ENCODE measurements at regions not wholly inside any gene's neighbourhood (a gene's known extent, or its start where the extent isn't known, plus 50 kb on each side); places are given as distances from the start of the nearest gene placed in this dataset.

DNA sequence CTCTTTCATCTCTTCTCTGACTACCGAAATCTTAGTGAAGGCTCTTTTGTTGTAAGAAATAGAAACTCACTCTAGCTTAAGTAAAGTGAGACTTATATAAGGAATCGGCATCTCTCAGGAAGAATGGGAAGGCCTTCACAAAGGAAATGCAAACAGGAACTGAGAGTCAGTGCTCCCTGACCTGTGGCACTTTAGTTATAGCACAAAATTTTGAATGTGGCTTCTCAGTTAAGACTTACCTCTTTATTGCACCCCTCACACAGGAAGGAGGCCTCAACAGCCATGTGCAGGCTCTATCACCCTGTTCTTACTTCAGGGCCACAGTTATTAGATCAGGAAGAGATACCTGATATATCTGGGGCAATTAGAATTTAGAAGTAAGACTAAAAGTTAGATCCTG, 224.7 kb upstream of the EGLN3 start:
- TF ChIP-seq, protein P1, sequence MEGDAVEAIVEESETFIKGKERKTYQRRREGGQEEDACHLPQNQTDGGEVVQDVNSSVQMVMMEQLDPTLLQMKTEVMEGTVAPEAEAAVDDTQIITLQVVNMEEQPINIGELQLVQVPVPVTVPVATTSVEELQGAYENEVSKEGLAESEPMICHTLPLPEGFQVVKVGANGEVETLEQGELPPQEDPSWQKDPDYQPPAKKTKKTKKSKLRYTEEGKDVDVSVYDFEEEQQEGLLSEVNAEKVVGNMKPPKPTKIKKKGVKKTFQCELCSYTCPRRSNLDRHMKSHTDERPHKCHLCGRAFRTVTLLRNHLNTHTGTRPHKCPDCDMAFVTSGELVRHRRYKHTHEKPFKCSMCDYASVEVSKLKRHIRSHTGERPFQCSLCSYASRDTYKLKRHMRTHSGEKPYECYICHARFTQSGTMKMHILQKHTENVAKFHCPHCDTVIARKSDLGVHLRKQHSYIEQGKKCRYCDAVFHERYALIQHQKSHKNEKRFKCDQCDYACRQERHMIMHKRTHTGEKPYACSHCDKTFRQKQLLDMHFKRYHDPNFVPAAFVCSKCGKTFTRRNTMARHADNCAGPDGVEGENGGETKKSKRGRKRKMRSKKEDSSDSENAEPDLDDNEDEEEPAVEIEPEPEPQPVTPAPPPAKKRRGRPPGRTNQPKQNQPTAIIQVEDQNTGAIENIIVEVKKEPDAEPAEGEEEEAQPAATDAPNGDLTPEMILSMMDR (IDR thresholded peaks at IDR 0.05): no peak
- TF ChIP-seq EP300 (IDR thresholded peaks at IDR 0.05): no peak
- TF ChIP-seq POLR2AphosphoS5 (IDR thresholded peaks at IDR 0.05): no peak
